Panc1 (cell line): ENCODE measurements at regions not wholly inside any gene's neighbourhood (a gene's known extent, or its start where the extent isn't known, plus 50 kb on each side); places are given as distances from the start of the nearest gene placed in this dataset.

Experiments used
- ATAC-seq: fragments of 200-7000 bp; cut with Tn5 transposase; 2 replicates; pipeline ENCODE4 v1.9.1; 2020; ENCODE audit warnings: mild to moderate bottlenecking, moderate library complexity
- BruUV-seq: library from RNA; stranded (reverse); fragments of 400-500 nt; replicated peaks from 2 replicates; lab custom pipeline; 2021; lab: Mats Ljungman, UMichigan
- CTCF ChIA-PET: fragments of 300-600 bp; sonication (Branson Sonifier 250); formaldehyde crosslinking; loops from one replicate; lab custom pipeline; 2022; ENCODE audit warnings: antibody characterized with exemption; lab: Charles Lee
- POLR2A ChIA-PET: fragments of 300-600 bp; sonication (Branson Sonifier 250); formaldehyde crosslinking; loops from one replicate; lab custom pipeline; 2022; ENCODE audit warnings: antibody characterized with exemption; lab: Charles Lee
- DNase-seq: peaks from one replicate; pipeline ENCODE4 v3.0.0-alpha.2; 2010; ENCODE audit warnings: low read depth, low spot score
- H3K27ac ChIP-seq: 2 replicates; pipeline ENCODE4 v1.5.1; 2011; ENCODE audit warnings: mild to moderate bottlenecking, low read length, inconsistent platforms
- H3K27me3 ChIP-seq: fragments of 200-500 bp; sonication (Bioruptor generic); 2 replicates; pipeline ENCODE4 v1.6.0; 2014; ENCODE audit warnings: low read length, inconsistent platforms; ENCODE audit not compliant: control insufficient read depth, insufficient read depth
- H3K36me3 ChIP-seq: fragments of 200-500 bp; sonication (Bioruptor generic); 2 replicates; pipeline ENCODE4 v1.5.1; 2014; ENCODE audit warnings: inconsistent platforms, mild to moderate bottlenecking, low read length, moderate library complexity; ENCODE audit not compliant: control insufficient read depth, insufficient read depth
- H3K4me1 ChIP-seq: 2 replicates; pipeline ENCODE4 v1.5.1; 2011; ENCODE audit warnings: inconsistent platforms, mild to moderate bottlenecking, low read length, moderate library complexity; ENCODE audit not compliant: control insufficient read depth, insufficient read depth
- H3K4me3 ChIP-seq, 2 experiments: 2 replicates each; pipeline ENCODE4 v1.5.1; 2011 to 2012; ENCODE audit warnings: low read depth in 2 of 2, low read length in 2 of 2, mild to moderate bottlenecking in 2 of 2, inconsistent platforms in 1 of 2, moderate library complexity in 1 of 2
- H3K9me3 ChIP-seq: fragments of 200-500 bp; sonication (Bioruptor generic); 2 replicates; pipeline ENCODE4 v1.5.1; 2014; ENCODE audit warnings: low read depth, mild to moderate bottlenecking, inconsistent platforms, low read length, moderate library complexity; ENCODE audit not compliant: control insufficient read depth, insufficient read depth
- POLR2AphosphoS5 ChIP-seq: IDR thresholded peaks from 2 replicates; pipeline ENCODE4 v1.6.1; 2012; ENCODE audit warnings: mild to moderate bottlenecking, low read depth, low read length, moderate library complexity
- REST ChIP-seq, 2 experiments: IDR thresholded peaks; 2 replicates each; pipeline ENCODE4 v1.6.1; 2011 to 2012; ENCODE audit warnings: low read depth in 2 of 2, control low read depth in 1 of 2, low read length in 1 of 2, mild to moderate bottlenecking in 1 of 2, moderate library complexity in 1 of 2; ENCODE audit not compliant: insufficient read depth in 1 of 2
- SIN3A ChIP-seq: IDR thresholded peaks from 2 replicates; pipeline ENCODE4 v1.6.1; 2012; ENCODE audit warnings: low read depth, mild to moderate bottlenecking, low read length, moderate library complexity, borderline replicate concordance; ENCODE audit not compliant: insufficient read depth
- TCF7L2 ChIP-seq: IDR thresholded peaks from 2 replicates; pipeline ENCODE4 v1.6.1; 2011; ENCODE audit warnings: mild to moderate bottlenecking, low read depth, low read length, inconsistent platforms
- in situ Hi-C: cut with HindIII; loops from 2 replicates; pipeline ENCODE4 v1.10.0; 2016; ENCODE audit warnings: low sequenced_read_pairs, low pct_unique_long_range_greater_than_20kb
- intact Hi-C: fragments of 100-400 bp; cut with micrococcal nuclease; formaldehyde crosslinking; loops from one replicate; pipeline ENCODE4 v1.10.0; 2022; ENCODE audit not compliant: unreplicated experiment
- TF ChIP-seq, protein P1 (sequence below): fragments of 450-650 bp; IDR thresholded peaks from 2 replicates; pipeline ENCODE4 v1.5.1; 2017; ENCODE audit warnings: mild to moderate bottlenecking

GRCh38 chr4:130393642-130394041 lies 1297.7 kb downstream of the C4orf33 start:
- no peak for TF ChIP-seq REST (IDR thresholded peaks at IDR 0.05; ENCODE audit: insufficient read depth in 1 of 2, low read depth in 2 of 2, low read length in 1 of 2)
- TF ChIP-seq TCF7L2, result no peak
- TF ChIP-seq, protein P1, sequence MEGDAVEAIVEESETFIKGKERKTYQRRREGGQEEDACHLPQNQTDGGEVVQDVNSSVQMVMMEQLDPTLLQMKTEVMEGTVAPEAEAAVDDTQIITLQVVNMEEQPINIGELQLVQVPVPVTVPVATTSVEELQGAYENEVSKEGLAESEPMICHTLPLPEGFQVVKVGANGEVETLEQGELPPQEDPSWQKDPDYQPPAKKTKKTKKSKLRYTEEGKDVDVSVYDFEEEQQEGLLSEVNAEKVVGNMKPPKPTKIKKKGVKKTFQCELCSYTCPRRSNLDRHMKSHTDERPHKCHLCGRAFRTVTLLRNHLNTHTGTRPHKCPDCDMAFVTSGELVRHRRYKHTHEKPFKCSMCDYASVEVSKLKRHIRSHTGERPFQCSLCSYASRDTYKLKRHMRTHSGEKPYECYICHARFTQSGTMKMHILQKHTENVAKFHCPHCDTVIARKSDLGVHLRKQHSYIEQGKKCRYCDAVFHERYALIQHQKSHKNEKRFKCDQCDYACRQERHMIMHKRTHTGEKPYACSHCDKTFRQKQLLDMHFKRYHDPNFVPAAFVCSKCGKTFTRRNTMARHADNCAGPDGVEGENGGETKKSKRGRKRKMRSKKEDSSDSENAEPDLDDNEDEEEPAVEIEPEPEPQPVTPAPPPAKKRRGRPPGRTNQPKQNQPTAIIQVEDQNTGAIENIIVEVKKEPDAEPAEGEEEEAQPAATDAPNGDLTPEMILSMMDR, result no peak
- TF ChIP-seq SIN3A, result no peak
- no peak for TF ChIP-seq POLR2AphosphoS5
- no peak overlapping the region for H3K27ac ChIP-seq
- no peak for DNase-seq
- no peaks in the 10 kb centered on the region for H3K36me3 ChIP-seq
- H3K4me1 ChIP-seq, result no peaks in the 10 kb centered on the region
- no peak overlapping the region for H3K4me3 ChIP-seq
- intact Hi-C loops (no loop called here), in situ Hi-C loops (no loop called here)
- ChIA-PET POLR2A (no interaction called here), CTCF (no interaction called here)
- ATAC-seq, result no peak
- BruUV-seq, result no TSS peak
- no peaks in the 10 kb centered on the region for H3K27me3 ChIP-seq
- H3K9me3 ChIP-seq, result no peaks in the 10 kb centered on the region

DNA sequence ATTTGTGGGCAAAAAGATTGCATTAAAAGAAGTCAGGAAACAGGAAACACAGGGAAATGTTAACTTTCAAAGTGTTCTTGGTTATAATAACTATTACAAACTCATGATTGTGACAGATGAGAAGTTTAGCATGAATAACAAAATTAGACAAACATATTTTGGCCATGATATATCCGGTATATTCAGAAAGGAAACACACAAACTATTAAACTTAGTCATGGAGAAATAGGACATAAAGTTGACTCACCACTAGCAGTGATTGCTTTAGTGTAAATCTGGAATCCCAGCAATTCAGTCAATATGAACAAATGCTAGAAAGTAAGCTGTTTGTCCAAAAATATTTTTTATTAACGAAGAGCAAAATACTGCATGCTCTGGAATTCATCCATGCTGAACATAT lies 1299.9 kb downstream of the C4orf33 start:
- POLR2A ChIA-PET, result no interaction called here
- TF ChIP-seq TCF7L2 (no peak), SIN3A (no peak), REST (IDR thresholded peaks at IDR 0.05; ENCODE audit: insufficient read depth in 1 of 2, low read depth in 2 of 2, low read length in 1 of 2) (no peak), POLR2AphosphoS5 (no peak)
- TF ChIP-seq, protein P1, result no peak
- Histone ChIP-seq H3K4me3 (no peak overlapping the region), H3K27ac (no peak overlapping the region), H3K4me1 (no peaks in the 10 kb centered on the region), H3K9me3 (no peaks in the 10 kb centered on the region), H3K27me3 (no peaks in the 10 kb centered on the region), H3K36me3 (no peaks in the 10 kb centered on the region)
- DNase-seq (peak; percentile 15), ATAC-seq (no peak)
- CTCF ChIA-PET, result no interaction called here
- in situ Hi-C loops, result no loop called here
- intact Hi-C loops, result no loop called here
- BruUV-seq, result no TSS peak
